Spleen (tissue), 11 donors: ENCODE measurements at regions not wholly inside any gene's neighbourhood (a gene's known extent, or its start where the extent isn't known, plus 50 kb on each side); places are given as distances from the start of the nearest gene placed in this dataset.
"Not testable (repeated sequence)": the region's sequence is repeated elsewhere in the genome, so short reads cannot be mapped to it uniquely, and the experiment has no call there.

ENCODE experiments used
- DNase-seq: peaks from one replicate; pipeline ENCODE4 v3.0.0-alpha.2; 2020
- H3K27ac ChIP-seq, 8 donors: fragments of 200-600 bp; sonication (generic) in 7 of 8; 1 replicate in 4 of 8; 2 replicates in 4 of 8; pipeline versions ENCODE4 v1.5.0 to v1.8.0; 2016 to 2021; ENCODE audit warnings: inconsistent platforms in 4 of 8, mild to moderate bottlenecking in 4 of 8, moderate library complexity in 1 of 8
- H3K27me3 ChIP-seq, 7 donors: fragments of 200-600 bp; sonication (generic) in 6 of 7; replicated peaks in 1 of 7; 1 replicate in 4 of 7; 2 replicates in 3 of 7; pipeline versions ENCODE4 v1.5.0 to v1.8.0; 2016 to 2021; ENCODE audit warnings: inconsistent platforms in 3 of 7, mild to moderate bottlenecking in 1 of 7
- H3K36me3 ChIP-seq, 6 donors: fragments of 200-600 bp; sonication (generic) in 5 of 6; 1 replicate in 4 of 6; 2 replicates in 2 of 6; pipeline versions ENCODE4 v1.5.0 to v1.8.0; 2016 to 2021; ENCODE audit warnings: inconsistent platforms in 2 of 6
- H3K4me1 ChIP-seq, 6 donors: fragments of 200-600 bp; sonication (generic) in 5 of 6; 1 replicate in 3 of 6; 2 replicates in 3 of 6; pipeline versions ENCODE4 v1.5.0 to v1.8.0; 2016 to 2021; ENCODE audit warnings: inconsistent platforms in 3 of 6
- H3K4me3 ChIP-seq, 8 donors: fragments of 200-600 bp; sonication (generic) in 7 of 8; 1 replicate in 4 of 8; 2 replicates in 4 of 8; pipeline versions ENCODE4 v1.5.0 to v1.8.0; 2016 to 2021; ENCODE audit warnings: inconsistent platforms in 4 of 8, mild to moderate bottlenecking in 4 of 8, moderate library complexity in 2 of 8
- H3K9me3 ChIP-seq, 8 donors: fragments of 200-600 bp; sonication (generic) in 7 of 8; 1 replicate in 4 of 8; 2 replicates in 4 of 8; pipeline versions ENCODE4 v1.5.0 to v1.8.0; 2016 to 2021; ENCODE audit warnings: inconsistent platforms in 4 of 8
- WGBS, 5 donors: extraction: QIAGEN DNeasy Blood & Tissue Kit in 3 of 5; methylation state at CpG; one replicate each; pipeline versions ENCODE4 v1.1.5 to v1.1.7; 2013 to 2018; 5-methylcytosine and 5-hydroxymethylcytosine counted together
- intact Hi-C: fragments of 100-400 bp; cut with DNase I; formaldehyde crosslinking; loops from one replicate; pipeline ENCODE4 v1.15.0; 2023; ENCODE audit warnings: low total_unique reads
- small RNA-seq, 4 donors: library from RNA; depleted of rRNA; stranded (forward); fragments of <200 nt; gene quantifications; one replicate each; pipeline ENCODE3, GENCODE V24; 2016
- donor health status: healthy with polysubstance abuse.
- donor health status: DM: no; HTN: no; CAD: no; lungs with moderate emphysema.
- donor health status: DM: no; HTN: no; CAD: no.
- donor health status: Bipolar disorder and iron deficiency.
- donor health status: healthy.
- donor health status: DM: no; HTN: no; CAD: no.
- donor health status: DM: yes; HTN: yes; CAD: no.

DNA sequence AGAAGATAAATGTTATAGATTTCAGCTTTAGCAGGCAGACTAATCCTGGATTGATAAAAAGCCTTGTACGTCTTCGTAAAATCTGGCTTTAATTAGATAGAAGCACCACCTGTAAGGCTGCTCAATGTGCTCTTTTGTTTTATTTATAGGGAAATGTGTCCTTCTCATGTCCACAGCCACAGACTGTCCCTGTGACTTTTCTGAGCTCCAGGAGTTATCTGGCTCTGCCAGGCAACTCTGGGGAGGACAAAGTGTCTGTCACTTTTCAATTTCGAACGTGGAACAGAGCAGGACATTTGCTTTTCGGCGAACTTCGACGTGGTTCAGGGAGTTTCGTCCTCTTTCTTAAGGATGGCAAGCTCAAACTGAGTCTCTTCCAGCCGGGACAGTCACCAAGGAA is 257.4 kb downstream of the SPATA31A7 start:
- H3K9me3 ChIP-seq, H3K27ac ChIP-seq, DNase-seq, H3K4me1 ChIP-seq, H3K4me3 ChIP-seq, intact Hi-C loops, H3K27me3 ChIP-seq, H3K36me3 ChIP-seq: not testable (repeated sequence)
- no CpG with 5 or more reads among the region's 10 CpGs for WGBS, 5 donors

DNA sequence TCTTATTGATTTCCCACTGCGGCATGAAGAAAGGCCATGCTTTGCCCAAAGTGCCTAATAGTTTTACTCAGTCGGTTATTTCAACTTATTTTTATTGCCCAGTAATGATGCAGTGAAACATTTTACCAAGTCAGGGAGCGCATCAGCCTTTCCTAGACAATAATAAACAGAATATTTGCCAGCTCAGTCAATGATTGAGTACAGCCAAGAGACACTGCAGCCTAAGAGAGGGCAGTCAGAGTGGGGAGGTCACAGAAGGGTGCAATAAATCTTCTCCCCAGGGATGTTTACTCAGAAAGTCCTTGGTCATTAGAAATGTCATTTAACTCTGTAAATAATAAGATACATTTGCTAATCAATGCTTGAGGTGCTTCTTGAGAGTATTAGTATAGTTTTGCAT is 271.0 kb downstream of the SPATA31A7 start:
- H3K4me1 ChIP-seq, intact Hi-C loops, H3K27ac ChIP-seq, H3K27me3 ChIP-seq, H3K4me3 ChIP-seq, H3K36me3 ChIP-seq, DNase-seq, H3K9me3 ChIP-seq: not testable (repeated sequence)
- WGBS, 5 donors = no CpG with 5 or more reads among the region's 3 CpGs

Small RNAs in the stretch of these regions (small RNA-seq; reads per million reads assigned to genes)
- 0 reads per million in 4 donors for gene RN7SL462P
